Liver (tissue), 3 donors: ENCODE measurements at regions not wholly inside any gene's neighbourhood (a gene's known extent, or its start where the extent isn't known, plus 50 kb on each side); places are given as distances from the start of the nearest gene placed in this dataset.
"Not testable (repeated sequence)": the region's sequence is repeated elsewhere in the genome, so short reads cannot be mapped to it uniquely, and the experiment has no call there.

ENCODE experiments used
- EGR1 ChIP-seq, 2 donors: IDR thresholded peaks; 2 replicates each; pipeline ENCODE4 v1.6.1; 2016 to 2018; ENCODE audit warnings: antibody characterized with exemption in 2 of 2, low read depth in 2 of 2
- GABPA ChIP-seq, 2 donors: IDR thresholded peaks in 1 of 2; conservative IDR thresholded peaks in 1 of 2; 2 replicates each; pipeline ENCODE4 v1.6.1; 2016; ENCODE audit warnings: antibody characterized with exemption in 2 of 2, mild to moderate bottlenecking in 1 of 2, moderate library complexity in 1 of 2
- HNF4A ChIP-seq, 2 donors: conservative IDR thresholded peaks; 2 replicates each; pipeline ENCODE4 v1.6.1; 2016; ENCODE audit warnings: antibody characterized with exemption in 2 of 2, mild to moderate bottlenecking in 2 of 2
- HNF4G ChIP-seq: IDR thresholded peaks from 2 replicates; pipeline ENCODE4 v1.6.1; 2016; ENCODE audit warnings: antibody characterized with exemption
- JUND ChIP-seq, 2 donors: IDR thresholded peaks; 2 replicates each; pipeline ENCODE4 v1.6.1; 2016; ENCODE audit warnings: antibody characterized with exemption in 2 of 2
- RAD21 ChIP-seq, 2 donors: IDR thresholded peaks; 2 replicates each; pipeline ENCODE4 v1.6.1; 2016; ENCODE audit warnings: antibody characterized with exemption in 2 of 2, mild to moderate bottlenecking in 2 of 2
- RXRA ChIP-seq, 2 donors: IDR thresholded peaks; 2 replicates each; pipeline ENCODE4 v1.6.1; 2017 to 2018; ENCODE audit warnings: antibody characterized with exemption in 2 of 2, mild to moderate bottlenecking in 1 of 2
- SP1 ChIP-seq: IDR thresholded peaks from 2 replicates; pipeline ENCODE4 v1.6.1; 2018; ENCODE audit warnings: antibody characterized with exemption, mild to moderate bottlenecking
- TAF1 ChIP-seq: conservative IDR thresholded peaks from 2 replicates; pipeline ENCODE4 v1.6.1; 2016; ENCODE audit warnings: antibody characterized with exemption, mild to moderate bottlenecking
- TF ChIP-seq, protein P1 (sequence below): fragments of 150-350 bp; IDR thresholded peaks from 2 replicates; pipeline ENCODE4 v1.5.1; 2017; ENCODE audit warnings: improper control_type of control experiment, low read depth, low read length; ENCODE audit not compliant: missing input control
- TF ChIP-seq, protein P2 (sequence below): IDR thresholded peaks from 2 replicates; pipeline ENCODE4 v1.6.1; 2016; ENCODE audit warnings: antibody characterized with exemption
- TF ChIP-seq, protein P3 (sequence below): IDR thresholded peaks from 2 replicates; pipeline ENCODE4 v1.6.1; 2016; ENCODE audit warnings: antibody characterized with exemption, mild to moderate bottlenecking
- TF ChIP-seq, protein P4 (sequence below): IDR thresholded peaks from 2 replicates; pipeline ENCODE4 v1.6.1; 2016; ENCODE audit warnings: antibody characterized with exemption
- donor health status: healthy.
- donor health status: healthy.

DNA sequence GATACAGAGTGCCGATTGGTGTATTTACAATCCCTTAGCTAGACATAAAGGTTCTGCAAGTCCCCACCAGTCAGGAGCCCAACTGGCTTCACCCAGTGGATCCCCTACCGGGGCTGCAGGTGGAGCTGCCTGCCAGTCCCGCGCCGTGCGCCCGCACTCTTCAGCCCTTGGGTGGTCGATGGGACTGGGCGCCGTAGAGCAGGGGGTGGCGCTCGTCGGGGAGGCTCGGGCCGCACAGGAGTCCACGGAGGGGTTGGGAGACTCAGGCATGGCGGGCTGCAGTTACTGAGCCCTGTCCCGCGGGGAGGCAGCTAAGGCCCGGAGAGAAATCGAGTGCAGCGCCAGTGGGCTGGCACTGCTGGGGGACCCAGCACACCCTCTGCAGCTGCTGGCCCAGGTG, 67.4 kb downstream of the FOXF2 start:
- TF ChIP-seq, protein P1, sequence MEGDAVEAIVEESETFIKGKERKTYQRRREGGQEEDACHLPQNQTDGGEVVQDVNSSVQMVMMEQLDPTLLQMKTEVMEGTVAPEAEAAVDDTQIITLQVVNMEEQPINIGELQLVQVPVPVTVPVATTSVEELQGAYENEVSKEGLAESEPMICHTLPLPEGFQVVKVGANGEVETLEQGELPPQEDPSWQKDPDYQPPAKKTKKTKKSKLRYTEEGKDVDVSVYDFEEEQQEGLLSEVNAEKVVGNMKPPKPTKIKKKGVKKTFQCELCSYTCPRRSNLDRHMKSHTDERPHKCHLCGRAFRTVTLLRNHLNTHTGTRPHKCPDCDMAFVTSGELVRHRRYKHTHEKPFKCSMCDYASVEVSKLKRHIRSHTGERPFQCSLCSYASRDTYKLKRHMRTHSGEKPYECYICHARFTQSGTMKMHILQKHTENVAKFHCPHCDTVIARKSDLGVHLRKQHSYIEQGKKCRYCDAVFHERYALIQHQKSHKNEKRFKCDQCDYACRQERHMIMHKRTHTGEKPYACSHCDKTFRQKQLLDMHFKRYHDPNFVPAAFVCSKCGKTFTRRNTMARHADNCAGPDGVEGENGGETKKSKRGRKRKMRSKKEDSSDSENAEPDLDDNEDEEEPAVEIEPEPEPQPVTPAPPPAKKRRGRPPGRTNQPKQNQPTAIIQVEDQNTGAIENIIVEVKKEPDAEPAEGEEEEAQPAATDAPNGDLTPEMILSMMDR: not testable (repeated sequence)
- TF ChIP-seq TAF1; GABPA (IDR thresholded peaks at IDR 0.05 in 1 of 2, conservative IDR thresholded peaks at IDR 0.05 in 1 of 2); JUND (IDR thresholded peaks at IDR 0.05); RAD21 (IDR thresholded peaks at IDR 0.05); HNF4G; SP1; RXRA (IDR thresholded peaks at IDR 0.05); HNF4A (conservative IDR thresholded peaks at IDR 0.05); EGR1 (IDR thresholded peaks at IDR 0.05; ENCODE audit: low read depth in 2 of 2): not testable (repeated sequence)
- TF ChIP-seq, protein P2, sequence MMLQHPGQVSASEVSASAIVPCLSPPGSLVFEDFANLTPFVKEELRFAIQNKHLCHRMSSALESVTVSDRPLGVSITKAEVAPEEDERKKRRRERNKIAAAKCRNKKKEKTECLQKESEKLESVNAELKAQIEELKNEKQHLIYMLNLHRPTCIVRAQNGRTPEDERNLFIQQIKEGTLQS: not testable (repeated sequence)
- TF ChIP-seq, protein P3, sequence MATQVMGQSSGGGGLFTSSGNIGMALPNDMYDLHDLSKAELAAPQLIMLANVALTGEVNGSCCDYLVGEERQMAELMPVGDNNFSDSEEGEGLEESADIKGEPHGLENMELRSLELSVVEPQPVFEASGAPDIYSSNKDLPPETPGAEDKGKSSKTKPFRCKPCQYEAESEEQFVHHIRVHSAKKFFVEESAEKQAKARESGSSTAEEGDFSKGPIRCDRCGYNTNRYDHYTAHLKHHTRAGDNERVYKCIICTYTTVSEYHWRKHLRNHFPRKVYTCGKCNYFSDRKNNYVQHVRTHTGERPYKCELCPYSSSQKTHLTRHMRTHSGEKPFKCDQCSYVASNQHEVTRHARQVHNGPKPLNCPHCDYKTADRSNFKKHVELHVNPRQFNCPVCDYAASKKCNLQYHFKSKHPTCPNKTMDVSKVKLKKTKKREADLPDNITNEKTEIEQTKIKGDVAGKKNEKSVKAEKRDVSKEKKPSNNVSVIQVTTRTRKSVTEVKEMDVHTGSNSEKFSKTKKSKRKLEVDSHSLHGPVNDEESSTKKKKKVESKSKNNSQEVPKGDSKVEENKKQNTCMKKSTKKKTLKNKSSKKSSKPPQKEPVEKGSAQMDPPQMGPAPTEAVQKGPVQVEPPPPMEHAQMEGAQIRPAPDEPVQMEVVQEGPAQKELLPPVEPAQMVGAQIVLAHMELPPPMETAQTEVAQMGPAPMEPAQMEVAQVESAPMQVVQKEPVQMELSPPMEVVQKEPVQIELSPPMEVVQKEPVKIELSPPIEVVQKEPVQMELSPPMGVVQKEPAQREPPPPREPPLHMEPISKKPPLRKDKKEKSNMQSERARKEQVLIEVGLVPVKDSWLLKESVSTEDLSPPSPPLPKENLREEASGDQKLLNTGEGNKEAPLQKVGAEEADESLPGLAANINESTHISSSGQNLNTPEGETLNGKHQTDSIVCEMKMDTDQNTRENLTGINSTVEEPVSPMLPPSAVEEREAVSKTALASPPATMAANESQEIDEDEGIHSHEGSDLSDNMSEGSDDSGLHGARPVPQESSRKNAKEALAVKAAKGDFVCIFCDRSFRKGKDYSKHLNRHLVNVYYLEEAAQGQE: not testable (repeated sequence)
- TF ChIP-seq, protein P4, sequence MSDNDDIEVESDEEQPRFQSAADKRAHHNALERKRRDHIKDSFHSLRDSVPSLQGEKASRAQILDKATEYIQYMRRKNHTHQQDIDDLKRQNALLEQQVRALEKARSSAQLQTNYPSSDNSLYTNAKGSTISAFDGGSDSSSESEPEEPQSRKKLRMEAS: not testable (repeated sequence)
